ENCODE measurements at regions not wholly inside any gene's neighbourhood (a gene's known extent, or its start where the extent isn't known, plus 50 kb on each side); places are given as distances from the start of the nearest gene placed in this dataset.

GRCh38 chr1:163406772-163407171 is 85.0 kb downstream of the NUF2 start:
- no peak for DNase-seq (ENCODE audit: low spot score)

GRCh38 chr1:163408262-163408661 is 86.5 kb downstream of the NUF2 start:
- no peak for DNase-seq (ENCODE audit: low spot score)

- peak; percentile 59 for DNase-seq (ENCODE audit: low spot score)
Observed at GRCh38 chr1:163410073-163410999, 88.6 kb downstream of the NUF2 start.

- DNase-seq (ENCODE audit: low spot score), result no peak
Observed at GRCh38 chr1:163412221-163412620, 90.5 kb downstream of the NUF2 start.

GRCh38 chr1:163414778-163415177 is 93.0 kb downstream of the NUF2 start:
- DNase-seq (ENCODE audit: low spot score), result no peak

GRCh38 chr1:163421701-163422100 is 99.9 kb downstream of the NUF2 start:
- DNase-seq (ENCODE audit: low spot score), result no peak

- DNase-seq (ENCODE audit: low spot score), result no peak
Observed at GRCh38 chr1:163422738-163423404, 101.1 kb downstream of the NUF2 start.

- DNase-seq (ENCODE audit: low spot score), result no peak
Observed at GRCh38 chr1:163426505-163427251, 104.9 kb downstream of the NUF2 start.

GRCh38 chr1:163427279-163427678 is 105.5 kb downstream of the NUF2 start:
- DNase-seq (ENCODE audit: low spot score), result no peak

- DNase-seq (ENCODE audit: low spot score), result no peak
Observed at GRCh38 chr1:163436140-163436812, 114.5 kb downstream of the NUF2 start.

- no peak for DNase-seq (ENCODE audit: low spot score)
Observed at GRCh38 chr1:163439471-163439870, 117.7 kb downstream of the NUF2 start.

GRCh38 chr1:163440090-163440489 is 118.3 kb downstream of the NUF2 start:
- DNase-seq (ENCODE audit: low spot score), result no peak

GRCh38 chr1:163442231-163442879 is 120.6 kb downstream of the NUF2 start:
- DNase-seq (ENCODE audit: low spot score), result no peak

- DNase-seq (ENCODE audit: low spot score), result no peak
Observed at GRCh38 chr1:163442895-163443294, 121.1 kb downstream of the NUF2 start.

GRCh38 chr1:163443863-163444262 is 122.1 kb downstream of the NUF2 start:
- DNase-seq (ENCODE audit: low spot score), result no peak

GRCh38 chr1:163444665-163445064 is 122.9 kb downstream of the NUF2 start:
- no peak for DNase-seq (ENCODE audit: low spot score)

- no peak for DNase-seq (ENCODE audit: low spot score)
Observed at GRCh38 chr1:163450986-163451385, 129.2 kb downstream of the NUF2 start.

GRCh38 chr1:163459539-163459938 is 137.8 kb downstream of the NUF2 start:
- no peak for DNase-seq (ENCODE audit: low spot score)

- no peak for DNase-seq (ENCODE audit: low spot score)
Observed at GRCh38 chr1:163467289-163467688, 145.5 kb downstream of the NUF2 start.

GRCh38 chr1:163471779-163472650 is 150.3 kb downstream of the NUF2 start:
- DNase-seq (ENCODE audit: low spot score), result peak; percentile 77
